ENCODE measurements at regions not wholly inside any gene's neighbourhood (a gene's known extent, or its start where the extent isn't known, plus 50 kb on each side); places are given as distances from the start of the nearest gene placed in this dataset.

- POLR2A ChIA-PET (ENCODE audit: low non-redundant PET) = no interaction called here
- H3K9me3 ChIP-seq (ENCODE audit: low read depth, low read length, poor library complexity, severe bottlenecking) = no peaks in the 10 kb centered on the region
- H3K27ac ChIP-seq (ENCODE audit: low read depth, low read length, poor library complexity, severe bottlenecking) = no peak overlapping the region
- BruUV-seq (replicated peaks) = no TSS peak
- no peak overlapping the region for H3K4me3 ChIP-seq (ENCODE audit: low read depth, low read length, poor library complexity, severe bottlenecking)
- H3K4me1 ChIP-seq (ENCODE audit: insufficient read depth, low read length, poor library complexity, severe bottlenecking) = peaks cover 13% of the 10 kb centered on the region
- peak; percentile 15 for DNase-seq (ENCODE audit: low spot score)
- CTCF ChIA-PET = no interaction called here
- H3K36me3 ChIP-seq (ENCODE audit: insufficient read depth, low read length, poor library complexity, severe bottlenecking) = no peaks in the 10 kb centered on the region
- TF ChIP-seq EZH2 (IDR thresholded peaks at IDR 0.05; ENCODE audit: borderline replicate concordance, low read depth, low read length, poor library complexity, severe bottlenecking) (no peak), CTCF (conservative IDR thresholded peaks at IDR 0.05; ENCODE audit: low read depth, low read length) (no peak)
- no peaks in the 10 kb centered on the region for H3K27me3 ChIP-seq (replicated peaks; ENCODE audit: insufficient read depth, low read depth, low read length, poor library complexity)
- intact Hi-C loops (cut with micrococcal nuclease; ENCODE audit: unreplicated experiment) = no loop called here
Observed at GRCh38 chr3:161745741-161746140, 249.1 kb downstream of the OTOL1 start.

DNA sequence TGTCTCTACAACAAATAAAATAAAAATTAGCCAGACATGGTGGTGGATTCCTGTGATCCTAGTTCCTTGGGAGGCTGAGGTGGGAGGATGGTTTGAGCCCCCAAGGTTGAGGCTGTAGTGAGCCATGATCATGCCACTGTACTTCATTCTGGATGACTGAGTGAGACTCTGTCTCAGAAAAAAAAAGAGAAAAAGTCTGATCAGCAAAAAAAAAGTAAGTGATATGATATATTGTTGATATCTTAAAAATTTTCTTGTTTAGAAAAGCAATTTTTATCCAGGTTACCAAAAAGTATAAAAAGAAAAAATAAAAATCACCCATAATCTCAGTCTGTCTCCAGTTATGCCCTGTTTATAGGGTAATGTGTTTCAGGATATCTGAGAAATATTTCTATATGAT lies 251.4 kb downstream of the OTOL1 start:
- DNase-seq (ENCODE audit: low spot score) = no peak
- intact Hi-C loops (cut with micrococcal nuclease; ENCODE audit: unreplicated experiment) = no loop called here
- BruUV-seq (replicated peaks) = no TSS peak
- CTCF ChIA-PET = no interaction called here
- Histone ChIP-seq H3K27me3 (replicated peaks; ENCODE audit: insufficient read depth, low read depth, low read length, poor library complexity) (no peaks in the 10 kb centered on the region), H3K4me1 (ENCODE audit: insufficient read depth, low read length, poor library complexity, severe bottlenecking) (peaks cover 13% of the 10 kb centered on the region), H3K27ac (ENCODE audit: low read depth, low read length, poor library complexity, severe bottlenecking) (no peak overlapping the region), H3K9me3 (ENCODE audit: low read depth, low read length, poor library complexity, severe bottlenecking) (no peaks in the 10 kb centered on the region), H3K36me3 (ENCODE audit: insufficient read depth, low read length, poor library complexity, severe bottlenecking) (no peaks in the 10 kb centered on the region), H3K4me3 (ENCODE audit: low read depth, low read length, poor library complexity, severe bottlenecking) (no peak overlapping the region)
- no peak for TF ChIP-seq CTCF (conservative IDR thresholded peaks at IDR 0.05; ENCODE audit: low read depth, low read length)
- no peak for TF ChIP-seq EZH2 (IDR thresholded peaks at IDR 0.05; ENCODE audit: borderline replicate concordance, low read depth, low read length, poor library complexity, severe bottlenecking)
- POLR2A ChIA-PET (ENCODE audit: low non-redundant PET) = no interaction called here

GRCh38 chr3:161754420-161755053 lies 257.9 kb downstream of the OTOL1 start:
- no peak for DNase-seq (ENCODE audit: low spot score)
- H3K9me3 ChIP-seq (ENCODE audit: low read depth, low read length, poor library complexity, severe bottlenecking) = no peaks in the 10 kb centered on the region
- no peak overlapping the region for H3K27ac ChIP-seq (ENCODE audit: low read depth, low read length, poor library complexity, severe bottlenecking)
- TF ChIP-seq EZH2 (IDR thresholded peaks at IDR 0.05; ENCODE audit: borderline replicate concordance, low read depth, low read length, poor library complexity, severe bottlenecking) = no peak
- TF ChIP-seq CTCF (conservative IDR thresholded peaks at IDR 0.05; ENCODE audit: low read depth, low read length) = no peak
- no peaks in the 10 kb centered on the region for H3K4me1 ChIP-seq (ENCODE audit: insufficient read depth, low read length, poor library complexity, severe bottlenecking)
- H3K27me3 ChIP-seq (replicated peaks; ENCODE audit: insufficient read depth, low read depth, low read length, poor library complexity) = no peaks in the 10 kb centered on the region
- POLR2A ChIA-PET (ENCODE audit: low non-redundant PET) = no interaction called here
- intact Hi-C loops (cut with micrococcal nuclease; ENCODE audit: unreplicated experiment) = no loop called here
- H3K4me3 ChIP-seq (ENCODE audit: low read depth, low read length, poor library complexity, severe bottlenecking) = no peak overlapping the region
- CTCF ChIA-PET = no interaction called here
- no peaks in the 10 kb centered on the region for H3K36me3 ChIP-seq (ENCODE audit: insufficient read depth, low read length, poor library complexity, severe bottlenecking)
- no TSS peak for BruUV-seq (replicated peaks)

Data from A673 (cell line).